ENCODE measurements at regions not wholly inside any gene's neighbourhood (a gene's known extent, or its start where the extent isn't known, plus 50 kb on each side); places are given as distances from the start of the nearest gene placed in this dataset.
"Not testable (repeated sequence)": the region's sequence is repeated elsewhere in the genome, so short reads cannot be mapped to it uniquely, and the experiment has no call there.

DNA sequence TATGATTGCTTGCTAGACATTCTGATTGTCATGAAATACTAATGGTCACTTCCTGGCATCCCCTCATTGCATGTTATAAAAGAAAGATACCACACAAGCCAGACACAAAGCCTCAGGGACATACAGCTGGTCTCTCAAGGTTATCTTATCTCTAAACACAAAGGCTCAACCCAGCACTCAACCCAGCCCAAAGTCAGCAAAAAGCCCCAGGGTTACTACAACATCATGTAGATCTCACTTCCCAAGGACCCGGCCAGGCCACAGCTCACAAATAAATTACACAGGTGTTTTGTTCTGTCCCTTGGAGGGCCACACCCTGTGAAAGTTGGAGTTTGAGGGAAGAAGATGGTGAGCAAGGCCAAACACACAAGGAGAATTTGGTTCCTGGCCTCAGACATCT, 109.7 kb upstream of the BARHL2 start:
- intact Hi-C loops (cut with DNase I): no loop called here
- DNase-seq (ENCODE audit: low spot score): no peak

DNA sequence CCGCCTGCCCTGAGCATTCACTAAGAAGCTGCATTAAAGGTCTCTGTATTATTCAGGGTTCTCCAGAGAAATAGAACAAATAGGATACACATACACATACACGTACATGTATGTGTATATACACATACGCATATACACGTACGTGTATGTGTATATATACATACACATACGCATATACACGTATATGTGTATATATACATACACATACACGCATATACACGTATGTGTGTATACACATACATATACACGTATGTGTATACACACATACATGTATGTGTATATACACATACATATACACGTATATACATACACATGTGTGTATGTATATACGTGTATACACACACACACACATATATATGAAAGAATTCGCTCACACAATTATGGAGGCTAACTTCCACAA, 108.9 kb upstream of the BARHL2 start:
- intact Hi-C loops (cut with DNase I): no loop called here
- DNase-seq (ENCODE audit: low spot score): no peak

DNA sequence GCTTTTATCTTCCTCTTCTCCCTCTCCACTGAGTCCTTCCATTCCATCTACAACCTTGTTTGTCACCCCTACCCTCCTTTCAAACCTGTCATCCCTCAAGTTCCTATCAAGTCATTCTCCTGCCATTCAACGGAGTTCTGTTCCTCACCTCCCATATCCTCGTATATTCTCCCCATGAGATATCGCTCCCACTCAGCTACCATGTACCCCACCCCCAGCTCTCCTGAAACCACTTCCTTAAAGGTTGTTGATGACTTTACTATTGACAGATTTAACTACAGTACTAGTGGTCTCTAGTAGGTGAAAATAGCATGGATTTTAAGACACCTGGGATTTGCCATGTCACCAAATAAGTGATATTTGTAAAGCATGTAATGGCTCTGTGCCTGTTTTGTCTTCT, 107.4 kb upstream of the BARHL2 start:
- no peak for DNase-seq (ENCODE audit: low spot score)
- intact Hi-C loops (cut with DNase I): no loop called here

DNA sequence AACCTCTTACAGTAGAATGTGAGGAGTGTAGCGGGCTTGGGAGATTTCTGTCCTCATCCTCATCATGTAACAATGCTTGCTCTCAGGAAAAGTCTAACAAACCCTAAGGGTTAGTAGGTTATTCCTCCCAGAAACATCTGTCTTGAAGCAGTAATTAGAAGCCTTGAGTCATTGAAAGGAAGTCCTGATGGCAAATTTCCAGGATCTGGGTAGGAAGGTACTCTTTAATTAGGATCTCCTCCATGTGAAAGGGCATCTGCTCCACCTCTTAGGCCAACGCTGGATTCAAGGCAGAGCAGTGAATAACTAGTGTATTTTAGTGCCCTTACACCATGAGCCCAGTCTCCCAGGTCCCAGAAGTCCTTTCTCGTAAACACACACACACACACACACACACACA, 106.6 kb upstream of the BARHL2 start:
- DNase-seq (ENCODE audit: low spot score): no peak
- intact Hi-C loops (cut with DNase I): no loop called here

DNA sequence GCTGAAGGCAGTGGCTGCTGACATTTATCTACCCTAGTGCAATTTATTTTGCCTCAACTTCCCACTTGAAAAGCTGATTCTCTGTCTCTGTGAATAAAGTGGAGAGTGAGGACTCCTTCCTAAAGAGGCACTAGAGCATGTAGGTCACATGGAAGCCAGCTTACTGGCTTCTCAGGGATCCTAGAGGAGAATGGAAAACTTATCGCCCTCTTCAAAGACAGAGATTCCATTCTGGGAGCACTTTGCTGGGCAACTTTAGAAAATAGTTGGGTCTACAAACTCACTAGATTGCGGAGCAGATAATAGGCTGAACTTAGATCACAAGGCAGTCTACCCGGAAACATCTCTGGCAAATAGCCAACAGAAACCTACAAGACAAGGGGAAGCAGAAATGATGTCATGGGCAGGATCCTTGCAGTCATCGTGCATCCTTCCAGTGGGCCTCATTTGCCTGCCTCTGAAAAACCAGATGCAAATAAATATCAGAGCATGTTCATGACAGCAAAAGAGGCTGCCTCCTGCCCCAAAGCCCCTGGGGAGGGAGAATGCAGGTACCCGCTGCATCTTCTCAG, 104.8 kb upstream of the BARHL2 start:
- intact Hi-C loops (cut with DNase I): no loop called here
- DNase-seq (ENCODE audit: low spot score): no peak

DNA sequence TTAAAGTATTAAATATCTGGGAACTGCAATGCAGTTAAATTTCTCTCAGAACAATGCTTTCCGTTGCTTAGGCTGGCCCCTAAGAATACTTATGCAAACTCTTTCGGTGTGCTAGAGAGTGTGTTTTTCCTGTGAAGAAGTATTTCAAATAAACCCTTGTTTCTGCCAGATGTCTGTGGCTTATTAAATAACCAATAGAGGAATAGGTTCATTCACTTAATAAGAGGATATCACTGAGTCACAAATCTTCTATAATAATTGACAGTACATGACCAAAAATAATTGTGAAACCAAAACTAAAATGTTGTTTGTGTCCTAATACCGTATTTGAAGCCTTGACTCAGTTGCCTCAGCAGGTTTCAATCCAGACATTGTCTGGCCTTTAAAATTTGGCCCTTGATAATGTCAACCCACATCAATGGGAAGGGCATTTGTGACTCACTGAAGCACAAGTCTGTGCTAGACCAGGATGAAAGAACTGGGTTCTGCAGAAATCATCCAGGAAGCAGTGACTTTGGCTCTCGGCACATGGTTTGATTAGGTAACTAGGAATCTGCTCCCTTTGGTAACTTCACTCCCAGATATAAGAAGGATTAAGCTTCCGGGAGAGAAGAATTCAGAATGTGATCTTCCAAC, 104.2 kb upstream of the BARHL2 start:
- intact Hi-C loops (cut with DNase I): no loop called here

DNA sequence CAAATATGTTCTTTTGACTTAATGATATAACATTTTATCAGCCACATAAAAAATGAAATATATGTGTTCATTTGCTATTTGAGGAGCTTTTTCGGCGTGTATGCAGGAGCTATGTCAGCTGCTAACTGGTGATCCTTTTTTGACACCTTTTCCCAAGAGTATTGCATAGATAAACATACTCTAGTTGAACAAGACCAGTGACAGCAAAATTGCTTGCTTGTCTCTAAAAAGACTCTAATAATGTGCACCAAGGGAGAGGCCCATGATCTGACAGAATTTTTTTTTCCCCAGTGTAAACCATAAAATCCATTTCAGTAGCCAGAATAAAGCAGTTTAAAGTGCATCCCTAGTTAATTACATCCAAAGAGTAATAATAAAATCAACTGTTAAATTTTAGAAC, 103.6 kb upstream of the BARHL2 start:
- intact Hi-C loops (cut with DNase I): no loop called here

More for the DNA sequence above, 104.2 kb upstream of the BARHL2 start:
- DNase-seq (ENCODE audit: low spot score): no peak

DNA sequence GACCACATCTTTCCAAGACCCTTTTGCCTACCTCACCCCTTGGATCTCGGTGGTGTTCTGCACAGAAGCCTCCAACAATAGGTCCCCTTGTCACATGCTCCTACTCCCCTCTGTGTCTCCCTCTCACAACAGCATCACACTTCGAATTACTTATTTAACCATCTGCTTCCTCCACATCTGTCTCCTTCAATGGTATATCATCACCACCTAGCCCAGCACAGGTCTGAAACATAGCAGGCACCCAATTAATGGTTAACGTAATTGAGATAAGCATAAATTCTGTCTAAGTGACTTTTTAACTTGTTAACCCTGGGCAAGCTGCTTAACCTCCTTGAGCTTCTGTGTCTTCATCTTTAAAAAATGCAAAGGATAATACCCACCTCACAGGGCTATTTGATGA, 100.3 kb upstream of the BARHL2 start:
- no peak for DNase-seq (ENCODE audit: low spot score)
- intact Hi-C loops (cut with DNase I): loop anchor here in 1 of 2 donors (5.0 kb wide), 1 partner anchor 605 kb away; no protein-coding TSS in a partner anchor

More for the DNA sequence above, 103.6 kb upstream of the BARHL2 start:
- no peak for DNase-seq (ENCODE audit: low spot score)

DNA sequence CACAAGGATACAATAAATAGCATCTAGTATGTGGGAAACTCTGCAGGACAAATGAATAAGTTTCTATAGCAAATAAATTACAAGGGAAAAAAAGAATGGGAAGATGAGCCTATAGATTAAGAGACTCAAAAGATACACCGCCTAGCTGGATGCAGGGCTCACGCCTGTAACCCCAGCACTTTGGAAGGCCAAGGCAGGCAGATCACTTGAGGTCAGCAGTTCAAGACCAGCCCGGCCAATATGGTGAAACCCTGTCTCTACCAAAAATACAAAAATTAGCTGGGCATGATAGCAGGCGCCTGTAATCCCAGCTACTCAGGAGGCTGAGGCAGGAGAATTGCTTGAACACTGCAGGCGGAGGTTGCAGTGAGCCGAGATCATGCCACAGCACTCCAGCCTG, 95.1 kb upstream of the BARHL2 start:
- DNase-seq (ENCODE audit: low spot score); intact Hi-C loops (cut with DNase I): not testable (repeated sequence)

DNA sequence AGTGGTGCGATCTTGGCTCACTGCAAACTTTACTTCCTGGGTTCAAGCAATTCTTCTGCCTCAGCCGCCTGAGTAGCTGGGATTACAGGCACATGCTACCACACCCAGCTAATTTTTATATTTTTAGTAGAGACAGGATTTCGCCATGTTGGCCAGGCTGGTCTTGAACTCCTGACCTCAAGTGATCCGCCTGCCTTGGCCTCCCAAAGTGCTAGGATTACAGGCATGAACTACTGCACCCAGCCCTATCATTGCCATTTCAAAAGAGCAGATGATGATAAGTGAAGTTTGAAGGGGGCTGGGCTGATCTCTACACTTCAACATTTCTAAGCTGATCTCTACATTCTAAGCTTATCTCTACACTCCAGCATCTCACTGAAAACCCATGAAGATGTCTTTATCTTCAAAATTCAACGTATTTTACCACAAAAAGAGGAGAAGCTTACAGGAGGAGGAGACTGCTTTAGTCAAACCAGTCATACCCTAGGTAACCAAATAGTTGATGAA, 94.4 kb upstream of the BARHL2 start:
- intact Hi-C loops (cut with DNase I); DNase-seq (ENCODE audit: low spot score): not testable (repeated sequence)

DNA sequence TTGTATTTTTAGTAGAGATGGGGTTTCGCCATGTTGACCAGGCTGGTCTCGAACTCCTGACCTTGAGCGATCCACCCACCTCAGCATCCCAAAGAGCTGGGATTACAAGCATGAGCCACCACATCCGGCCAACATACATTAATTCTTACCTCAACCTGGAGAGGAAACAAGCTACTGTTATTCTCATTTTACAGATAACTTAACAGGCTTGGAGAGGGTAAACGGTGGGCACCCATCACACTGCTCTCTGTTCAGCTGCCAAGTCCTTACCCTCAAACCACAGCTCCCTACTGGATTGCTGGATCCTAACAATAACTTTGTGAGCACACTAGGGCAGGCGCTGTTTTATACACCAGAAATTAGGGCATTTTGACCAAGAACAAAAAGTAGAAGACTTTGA, 93.6 kb upstream of the BARHL2 start:
- intact Hi-C loops (cut with DNase I): no loop called here
- no peak for DNase-seq (ENCODE audit: low spot score)

DNA sequence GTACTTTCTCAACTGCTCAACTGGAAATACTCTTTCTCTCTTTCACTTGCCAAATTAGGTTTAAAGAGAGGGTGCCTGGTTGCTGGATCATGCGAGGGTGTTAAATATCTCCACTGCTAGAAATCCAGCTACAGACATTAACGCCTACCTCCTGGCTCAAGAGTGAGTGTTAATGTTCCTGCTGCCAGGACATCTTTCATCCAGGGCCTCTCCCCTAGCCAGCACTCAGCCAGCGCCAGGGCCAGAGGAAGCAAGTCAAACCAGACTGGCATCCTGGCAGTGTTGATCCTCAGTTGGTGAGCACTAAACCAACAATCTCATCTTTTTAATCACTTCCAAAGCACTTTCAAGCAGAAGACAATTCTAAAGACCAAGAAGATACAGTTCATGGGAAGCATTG, 92.9 kb upstream of the BARHL2 start:
- intact Hi-C loops (cut with DNase I): no loop called here
- no peak for DNase-seq (ENCODE audit: low spot score)

DNA sequence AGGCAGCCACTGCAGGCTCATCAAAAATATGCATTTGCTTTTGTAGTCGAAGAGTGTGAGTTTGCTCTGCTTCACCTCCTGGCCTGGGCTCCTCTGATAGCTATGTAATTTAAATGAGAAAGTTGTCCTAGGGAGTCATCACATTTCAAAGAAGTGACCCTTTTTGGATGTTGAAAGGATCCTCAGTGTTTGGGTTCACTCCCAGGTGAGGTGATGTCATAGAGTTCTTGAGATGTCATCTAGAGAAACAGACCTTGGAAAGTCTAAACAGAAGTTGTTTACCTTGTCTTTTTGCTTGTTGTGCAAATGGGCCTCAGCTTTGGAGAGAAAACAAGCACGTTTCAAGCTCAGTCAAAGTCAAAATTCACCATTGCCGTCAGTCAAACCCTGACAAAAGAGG, 92.0 kb upstream of the BARHL2 start:
- intact Hi-C loops (cut with DNase I): no loop called here
- DNase-seq (ENCODE audit: low spot score): no peak

DNA sequence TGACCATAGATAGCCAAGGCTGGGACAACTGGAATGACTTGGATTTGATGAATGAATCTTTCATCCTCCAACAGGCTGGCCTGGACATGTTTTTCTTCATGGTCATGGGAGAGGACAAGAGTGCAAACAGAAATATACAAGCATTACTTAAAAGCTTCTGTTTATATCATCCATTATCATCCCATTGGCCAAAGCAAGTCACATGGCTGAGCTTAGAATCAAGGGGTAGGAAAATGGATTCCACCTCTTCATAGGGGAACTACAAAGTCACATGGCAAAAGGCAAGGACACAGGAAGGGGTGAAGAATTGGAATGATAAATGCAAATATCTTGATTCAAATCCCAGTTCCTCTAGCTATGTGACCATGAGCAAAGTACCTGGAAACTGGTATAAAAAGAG, 90.2 kb upstream of the BARHL2 start:
- intact Hi-C loops (cut with DNase I): no loop called here

DNA sequence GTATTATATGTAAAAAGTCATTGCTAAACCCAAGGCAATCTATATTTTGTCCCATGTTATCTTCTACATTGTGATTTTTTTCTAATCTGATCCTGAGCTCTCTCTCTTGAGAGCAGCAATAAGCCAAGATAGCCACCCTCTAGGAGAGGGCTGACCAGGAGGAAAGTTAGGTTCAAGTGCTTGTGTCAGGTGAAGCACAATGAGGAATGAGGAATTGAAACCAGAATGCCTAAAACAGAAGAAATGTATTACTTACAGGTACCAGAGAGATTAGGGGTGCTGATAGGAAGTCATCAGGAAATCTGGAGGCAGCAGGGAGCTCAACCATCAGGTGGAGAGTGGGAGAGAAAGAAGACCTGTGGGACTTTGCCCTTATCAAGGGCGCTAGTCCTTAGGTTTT, 85.5 kb upstream of the BARHL2 start:
- no peak for DNase-seq (ENCODE audit: low spot score)
- intact Hi-C loops (cut with DNase I): no loop called here

More for the DNA sequence above, 90.2 kb upstream of the BARHL2 start:
- no peak for DNase-seq (ENCODE audit: low spot score)

DNA sequence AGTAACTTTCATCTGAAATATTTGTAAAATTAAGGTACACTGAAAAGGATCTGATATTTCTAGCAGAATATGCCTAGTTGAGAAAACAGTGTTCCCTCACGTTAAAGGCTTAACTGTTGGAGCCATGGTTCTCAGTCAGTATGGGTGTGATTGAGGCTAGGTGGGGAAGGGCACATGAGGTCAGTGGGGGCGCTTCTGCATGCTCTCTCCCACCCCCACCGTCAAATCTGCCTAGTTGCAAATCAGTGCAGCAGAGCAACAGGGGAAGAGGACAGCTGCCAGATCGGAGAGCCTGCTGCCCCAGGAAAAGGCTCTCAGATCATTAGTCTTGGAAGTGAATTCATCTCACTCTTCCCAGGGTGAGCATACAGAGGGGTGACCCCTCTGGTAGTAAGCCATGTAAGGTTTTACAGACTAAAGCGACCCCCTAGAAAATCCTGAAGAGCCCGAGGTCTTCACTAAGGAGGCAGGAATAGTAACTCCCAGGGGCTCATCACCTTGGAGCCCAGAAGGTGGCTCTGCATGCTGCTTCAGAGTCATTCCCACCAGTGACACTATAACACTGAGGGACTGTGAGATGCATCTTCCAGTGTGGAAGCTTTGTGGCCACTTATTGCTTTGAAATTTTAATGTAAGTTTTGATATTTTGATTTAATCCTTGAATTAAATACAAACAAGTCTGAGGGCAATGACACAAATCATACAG, 83.1 kb upstream of the BARHL2 start:
- intact Hi-C loops (cut with DNase I): no loop called here
- no peak for DNase-seq (ENCODE audit: low spot score)

DNA sequence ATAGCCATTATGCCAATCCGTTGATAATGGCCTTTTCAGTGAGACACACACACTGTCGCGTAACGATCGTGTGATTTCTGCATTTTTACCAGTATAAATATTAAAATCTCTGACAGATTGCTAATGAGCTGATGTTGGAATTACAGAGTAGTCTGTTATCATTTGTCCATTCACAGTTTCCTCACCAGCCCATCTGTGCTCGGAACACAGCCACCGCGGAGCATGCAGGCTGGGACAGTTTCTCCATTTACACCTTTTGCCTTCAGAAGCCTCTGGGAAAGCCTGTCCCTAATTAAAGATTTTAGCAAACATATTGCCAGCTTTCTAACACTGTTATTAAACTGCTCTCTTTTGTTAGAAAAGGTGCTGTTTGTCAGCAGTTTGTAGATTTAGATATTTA, 82.2 kb upstream of the BARHL2 start:
- intact Hi-C loops (cut with DNase I): no loop called here

DNA sequence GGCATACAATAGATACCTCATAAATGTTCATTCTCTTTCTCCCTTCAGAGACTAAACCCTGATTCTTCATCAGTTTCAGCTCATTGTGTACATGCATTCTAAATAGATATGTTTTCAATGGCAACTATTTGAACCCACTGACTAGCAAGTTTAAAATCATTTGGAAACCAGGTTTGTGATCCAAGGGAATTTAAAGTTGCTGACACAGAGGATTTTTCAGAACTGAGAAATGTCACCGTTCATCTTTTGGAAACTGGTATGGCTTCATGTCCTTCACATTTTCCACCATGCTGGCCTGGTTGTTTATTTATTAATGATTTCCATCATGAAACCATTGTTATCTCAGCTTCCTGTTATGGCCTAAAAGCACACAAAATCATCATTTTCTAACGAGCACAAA, 81.8 kb upstream of the BARHL2 start:
- DNase-seq (ENCODE audit: low spot score): no peak
- intact Hi-C loops (cut with DNase I): no loop called here

More for the DNA sequence above, 82.2 kb upstream of the BARHL2 start:
- no peak for DNase-seq (ENCODE audit: low spot score)

DNA sequence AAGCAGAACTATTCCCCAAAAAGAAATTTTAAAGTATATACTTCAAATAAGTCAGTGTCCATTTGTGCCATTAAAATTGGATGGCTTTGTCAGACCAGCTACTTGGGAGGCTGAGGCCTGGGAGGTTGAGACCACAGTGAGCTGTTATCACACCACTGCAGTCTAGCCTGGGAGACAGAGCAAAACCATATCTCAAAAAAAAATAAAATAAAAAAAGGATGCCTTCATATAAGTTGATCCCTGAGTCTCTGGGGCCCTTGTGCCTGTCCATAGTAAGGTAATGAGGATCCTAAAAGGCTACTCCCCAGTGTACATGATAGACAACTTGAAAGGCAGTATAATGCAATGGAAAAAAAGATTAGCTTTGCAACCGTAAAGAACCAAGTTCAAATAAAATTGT, 81.2 kb upstream of the BARHL2 start:
- DNase-seq (ENCODE audit: low spot score): no peak
- intact Hi-C loops (cut with DNase I): no loop called here

DNA sequence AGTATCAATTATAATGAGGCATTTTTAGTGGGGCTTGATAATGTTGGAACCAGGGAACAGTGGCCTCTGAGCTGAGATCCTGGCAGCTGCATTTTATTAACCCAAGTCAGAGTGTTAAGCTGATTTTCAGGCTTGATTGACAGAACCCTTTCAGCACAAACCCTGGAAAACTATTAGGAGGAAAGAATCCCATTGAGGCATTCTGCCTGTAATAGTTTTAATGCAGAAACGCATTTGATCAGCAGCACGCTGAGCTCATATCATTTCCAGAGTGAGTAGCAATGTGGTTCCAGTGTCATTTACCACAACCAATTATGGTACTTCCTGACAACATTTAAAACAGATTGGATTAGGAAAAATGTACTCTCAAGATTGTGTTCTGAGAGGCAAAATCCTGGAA, 78.3 kb upstream of the BARHL2 start:
- intact Hi-C loops (cut with DNase I): no loop called here

DNA sequence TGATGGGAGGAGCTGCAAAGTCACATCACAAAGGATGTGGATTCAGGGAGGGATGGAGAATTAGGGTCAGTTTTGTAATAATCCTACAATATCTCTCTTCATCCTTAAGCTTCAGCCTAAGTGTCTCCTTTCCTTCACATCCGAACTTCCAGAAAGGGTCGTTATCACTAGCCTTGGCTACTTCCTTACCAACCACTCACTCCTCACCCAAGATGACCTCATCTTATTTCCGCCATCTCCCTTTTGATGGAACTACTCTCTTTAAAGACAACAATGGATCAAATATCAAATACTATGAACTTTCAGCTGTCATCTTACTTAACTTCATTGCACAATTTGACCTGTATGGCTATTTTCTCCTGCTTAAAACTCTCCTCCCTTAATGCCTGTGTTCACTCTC, 69.6 kb upstream of the BARHL2 start:
- intact Hi-C loops (cut with DNase I): no loop called here
- no peak for DNase-seq (ENCODE audit: low spot score)

More for the DNA sequence above, 78.3 kb upstream of the BARHL2 start:
- DNase-seq (ENCODE audit: low spot score): no peak
